NCI-H1436 treated with DMSO at 0.1 percent for 48 hours (cell line): ENCODE measurements at regions not wholly inside any gene's neighbourhood (a gene's known extent, or its start where the extent isn't known, plus 50 kb on each side); places are given as distances from the start of the nearest gene placed in this dataset.

Experiments used
- DNase-seq: peaks from one replicate; lab custom pipeline; 2025; lab: John Stamatoyannopoulos, UW

GRCh38 chr2:219901155-219901554 is 273.7 kb downstream of the SLC4A3 start:
- no peak for DNase-seq

- no peak for DNase-seq
These were observed 275.6 kb downstream of the SLC4A3 start for GRCh38 chr2:219902891-219903552.

GRCh38 chr2:219905640-219906039 is 278.2 kb downstream of the SLC4A3 start:
- no peak for DNase-seq

- DNase-seq: no peak
These were observed 278.9 kb downstream of the SLC4A3 start for GRCh38 chr2:219906114-219907010.

- DNase-seq: no peak
These were observed 279.6 kb downstream of the SLC4A3 start for GRCh38 chr2:219907011-219907365.

- DNase-seq: no peak
These were observed 281.1 kb downstream of the SLC4A3 start for GRCh38 chr2:219908538-219908937.

- DNase-seq: no peak
These were observed 284.1 kb downstream of the SLC4A3 start for GRCh38 chr2:219911541-219911940.

GRCh38 chr2:219912491-219912921 is 285.1 kb downstream of the SLC4A3 start:
- DNase-seq: no peak

- DNase-seq: no peak
These were observed 287.1 kb downstream of the SLC4A3 start for GRCh38 chr2:219914577-219914976.

GRCh38 chr2:219916281-219916680 is 288.9 kb downstream of the SLC4A3 start:
- DNase-seq: no peak

GRCh38 chr2:219916726-219917440 is 289.5 kb downstream of the SLC4A3 start:
- no peak for DNase-seq

- DNase-seq: no peak
These were observed 290.8 kb downstream of the SLC4A3 start for GRCh38 chr2:219918254-219918653.

- DNase-seq: no peak
These were observed 291.5 kb downstream of the SLC4A3 start for GRCh38 chr2:219918944-219919343.

- no peak for DNase-seq
These were observed 292.1 kb downstream of the SLC4A3 start for GRCh38 chr2:219919506-219919905.

- DNase-seq: no peak
These were observed 302.4 kb downstream of the SLC4A3 start for GRCh38 chr2:219929835-219930234.

GRCh38 chr2:219939647-219940046 is 312.2 kb downstream of the SLC4A3 start:
- no peak for DNase-seq

- no peak for DNase-seq
These were observed 317.4 kb downstream of the SLC4A3 start for GRCh38 chr2:219944866-219945265.

- no peak for DNase-seq
These were observed 318.6 kb downstream of the SLC4A3 start for GRCh38 chr2:219946021-219946420.

GRCh38 chr2:219946529-219946928 is 319.1 kb downstream of the SLC4A3 start:
- DNase-seq: no peak

GRCh38 chr2:219947575-219947974 is 320.1 kb downstream of the SLC4A3 start:
- DNase-seq: no peak

- no peak for DNase-seq
These were observed 321.6 kb downstream of the SLC4A3 start for GRCh38 chr2:219949053-219949452.

GRCh38 chr2:219951099-219951498 is 323.7 kb downstream of the SLC4A3 start:
- DNase-seq: no peak

- no peak for DNase-seq
These were observed 326.9 kb downstream of the SLC4A3 start for GRCh38 chr2:219954331-219954730.
